HCT116 (cell line): ENCODE measurements at regions not wholly inside any gene's neighbourhood (a gene's known extent, or its start where the extent isn't known, plus 50 kb on each side); places are given as distances from the start of the nearest gene placed in this dataset.

Experiments used
- ATAC-seq: fragments of 200-7000 bp; cut with Tn5 transposase; 2 replicates; pipeline ENCODE4 v1.9.1; 2020; ENCODE audit warnings: mild to moderate bottlenecking, moderate library complexity
- BruUV-seq: library from RNA; stranded (reverse); fragments of 400-500 nt; replicated peaks from 2 replicates; lab custom pipeline; 2021; lab: Mats Ljungman, UMichigan
- CTCF ChIA-PET: fragments of 300-600 bp; sonication (Branson Sonifier 250); formaldehyde crosslinking; loops from one replicate; lab custom pipeline; 2021; ENCODE audit warnings: antibody characterized with exemption; lab: Charles Lee
- POLR2A ChIA-PET: fragments of 300-600, 350-600 bp; sonication (Branson Sonifier 250); formaldehyde crosslinking; loops from one replicate; lab custom pipeline; 2021; ENCODE audit warnings: antibody characterized with exemption; lab: Charles Lee
- RAD21 ChIA-PET, 2 experiments: fragments of 300-600 bp; sonication (Branson Sonifier 250); formaldehyde crosslinking; loops; one replicate each; lab custom pipeline; 2023; ENCODE audit warnings: low total read pairs in 2 of 2; ENCODE audit not compliant: uncharacterized antibody in 2 of 2, unreplicated experiment in 2 of 2, low non-redundant PET in 1 of 2; lab: Charles Lee
- DNase-seq: peaks from one replicate; pipeline ENCODE4 v3.0.0-alpha.2; 2010; ENCODE audit warnings: low read depth, low spot score
- H2AFZ ChIP-seq: fragments of 200-600 bp; shearing (Covaris generic), sonication (generic); 2 replicates; pipeline ENCODE4 v1.6.1; 2017; ENCODE audit warnings: low read depth, mixed run types, mixed read lengths, antibody characterized with exemption, low read length; ENCODE audit not compliant: poor library complexity, severe bottlenecking
- H3K27ac ChIP-seq: 2 replicates; pipeline ENCODE4 v1.5.1; 2012; ENCODE audit warnings: low read depth, low read length
- H3K27me3 ChIP-seq: fragments of 200-600 bp; sonication (generic); 2 replicates; pipeline ENCODE4 v1.6.1; 2016; ENCODE audit warnings: mixed run types, low read length, mixed read lengths; ENCODE audit not compliant: insufficient read depth
- H3K36me3 ChIP-seq, 2 experiments: fragments of 200-500 bp in 1 of 2; fragments of 200-600 bp in 1 of 2; sonication (Bioruptor generic) in 1 of 2; sonication (generic) in 1 of 2; 2 replicates each; pipeline versions ENCODE4 v1.5.1 to v1.6.1; 2014 to 2016; ENCODE audit warnings: low read length in 2 of 2, inconsistent platforms in 1 of 2, mixed read lengths in 1 of 2, mixed run types in 1 of 2; ENCODE audit not compliant: insufficient read depth in 2 of 2, control insufficient read depth in 1 of 2
- H3K4me1 ChIP-seq, 2 experiments: fragments of 200-600 bp in 1 of 2; sonication (generic) in 1 of 2; 2 replicates each; pipeline versions ENCODE4 v1.5.1 to v1.6.1; 2012 to 2017; ENCODE audit warnings: low read length in 2 of 2, inconsistent platforms in 1 of 2, mild to moderate bottlenecking in 1 of 2, mixed read lengths in 1 of 2, mixed run types in 1 of 2, moderate library complexity in 1 of 2; ENCODE audit not compliant: insufficient read depth in 2 of 2, control insufficient read depth in 1 of 2
- H3K4me2 ChIP-seq: fragments of 200-600 bp; sonication (generic); 2 replicates; pipeline ENCODE4 v1.6.1; 2017; ENCODE audit warnings: mixed run types, low read length, mixed read lengths
- H3K4me3 ChIP-seq, 2 experiments: fragments of 200-600 bp in 1 of 2; sonication (generic) in 1 of 2; replicated peaks in 1 of 2; 2 replicates each; pipeline ENCODE4 v1.5.1; 2011 to 2016; ENCODE audit warnings: low read length in 2 of 2, control low read depth in 1 of 2, low read depth in 1 of 2, mild to moderate bottlenecking in 1 of 2, mixed read lengths in 1 of 2, mixed run types in 1 of 2
- H3K79me2 ChIP-seq: fragments of 200-600 bp; sonication (generic); 2 replicates; pipeline ENCODE4 v1.6.1; 2017; ENCODE audit warnings: mild to moderate bottlenecking, mixed run types, low read length, moderate library complexity, mixed read lengths; ENCODE audit not compliant: insufficient read depth
- H3K9ac ChIP-seq: fragments of 200-600 bp; sonication (generic); 2 replicates; pipeline ENCODE4 v1.6.1; 2016; ENCODE audit warnings: low read length, mixed read lengths
- H3K9me2 ChIP-seq: fragments of 200-600 bp; sonication (generic), shearing (Covaris generic); 2 replicates; pipeline ENCODE4 v1.6.1; 2017; ENCODE audit warnings: mixed run types, mild to moderate bottlenecking, moderate library complexity; ENCODE audit not compliant: insufficient read depth
- H3K9me3 ChIP-seq, 2 experiments: fragments of 200-500 bp in 1 of 2; fragments of 200-600 bp in 1 of 2; sonication (Bioruptor generic) in 1 of 2; sonication (generic) in 1 of 2; 2 replicates each; pipeline ENCODE4 v1.6.1; 2014 to 2017; ENCODE audit warnings: low read length in 2 of 2, mixed read lengths in 2 of 2, inconsistent platforms in 1 of 2, low read depth in 1 of 2, mild to moderate bottlenecking in 1 of 2, mixed run types in 1 of 2, moderate library complexity in 1 of 2; ENCODE audit not compliant: control insufficient read depth in 1 of 2, insufficient read depth in 1 of 2
- H4K20me1 ChIP-seq: fragments of 200-600 bp; sonication (generic), shearing (Covaris generic); 2 replicates; pipeline ENCODE4 v1.6.1; 2017; ENCODE audit warnings: mixed run types, mild to moderate bottlenecking, moderate library complexity; ENCODE audit not compliant: insufficient read depth
- CBX3 ChIP-seq: IDR thresholded peaks from 2 replicates; pipeline ENCODE4 v1.6.1; 2012; ENCODE audit warnings: low read depth
- EGR1 ChIP-seq: IDR thresholded peaks from 2 replicates; pipeline ENCODE4 v1.6.1; 2012; ENCODE audit warnings: low read depth
- EZH2 ChIP-seq: fragments of 200-600 bp; sonication (generic); IDR thresholded peaks from 2 replicates; pipeline ENCODE4 v1.6.1; 2017; ENCODE audit warnings: antibody characterized with exemption, mixed run types
- EZH2phosphoT487 ChIP-seq: fragments of 200-600 bp; IDR thresholded peaks from 2 replicates; pipeline ENCODE4 v1.6.1; 2018; ENCODE audit warnings: antibody characterized with exemption, borderline replicate concordance
- POLR2A ChIP-seq: IDR thresholded peaks from 2 replicates; pipeline ENCODE4 v1.7.0; 2011; ENCODE audit warnings: borderline replicate concordance; ENCODE audit not compliant: insufficient read depth, insufficient read length; ENCODE audit errors: extremely low read depth
- POLR2AphosphoS5 ChIP-seq: IDR thresholded peaks from 2 replicates; pipeline ENCODE4 v1.6.1; 2011; ENCODE audit warnings: mild to moderate bottlenecking, low read depth, low read length, moderate library complexity
- SRF ChIP-seq: IDR thresholded peaks from 2 replicates; pipeline ENCODE4 v1.6.1; 2012; ENCODE audit warnings: low read depth
- YY1 ChIP-seq: IDR thresholded peaks from 2 replicates; pipeline ENCODE4 v1.6.1; 2011; ENCODE audit warnings: low read length, low read depth, moderate library complexity, mild to moderate bottlenecking; ENCODE audit not compliant: insufficient replicate concordance; ENCODE audit errors: extremely low read depth
- ZFX ChIP-seq: fragments of 450-650 bp; IDR thresholded peaks from 2 replicates; pipeline ENCODE4 v1.6.1; 2017
- ZNF274 ChIP-seq: fragments of 200-500 bp; sonication (Bioruptor generic); IDR thresholded peaks from 2 replicates; pipeline ENCODE4 v1.6.1; 2014; ENCODE audit warnings: mild to moderate bottlenecking, low read depth, low read length, inconsistent platforms
- intact Hi-C: fragments of 100-400 bp; cut with micrococcal nuclease; formaldehyde crosslinking; loops from 2 replicates; pipeline ENCODE4 v1.10.0; 2022
- TF ChIP-seq, protein P1 (sequence below): IDR thresholded peaks from 2 replicates; pipeline ENCODE4 v1.6.1; 2012
- TF ChIP-seq, protein P2 (sequence below): IDR thresholded peaks from 2 replicates; pipeline ENCODE4 v1.6.1; 2011; ENCODE audit warnings: mild to moderate bottlenecking, low read length, moderate library complexity; ENCODE audit not compliant: insufficient replicate concordance; ENCODE audit errors: extremely low read depth
- TF ChIP-seq, protein P3 (sequence below): IDR thresholded peaks from 2 replicates; pipeline ENCODE4 v1.6.1; 2012
- TF ChIP-seq, protein P4 (sequence below), 3 experiments: fragments of 200-600 bp in 1 of 3; sonication (generic) in 1 of 3; IDR thresholded peaks in 2 of 3; conservative IDR thresholded peaks in 1 of 3; 2 replicates each; pipeline ENCODE4 v1.5.1; 2012 to 2017; ENCODE audit warnings: low read depth in 2 of 3, low read length in 2 of 3, antibody characterized with exemption in 1 of 3, borderline replicate concordance in 1 of 3, control low read depth in 1 of 3, mild to moderate bottlenecking in 1 of 3, mixed read lengths in 1 of 3, mixed run types in 1 of 3, moderate library complexity in 1 of 3; ENCODE audit not compliant: insufficient read depth in 1 of 3
- TF ChIP-seq, protein P5 (sequence below): IDR thresholded peaks from 2 replicates; pipeline ENCODE4 v1.6.1; 2012; ENCODE audit warnings: low read depth

DNA sequence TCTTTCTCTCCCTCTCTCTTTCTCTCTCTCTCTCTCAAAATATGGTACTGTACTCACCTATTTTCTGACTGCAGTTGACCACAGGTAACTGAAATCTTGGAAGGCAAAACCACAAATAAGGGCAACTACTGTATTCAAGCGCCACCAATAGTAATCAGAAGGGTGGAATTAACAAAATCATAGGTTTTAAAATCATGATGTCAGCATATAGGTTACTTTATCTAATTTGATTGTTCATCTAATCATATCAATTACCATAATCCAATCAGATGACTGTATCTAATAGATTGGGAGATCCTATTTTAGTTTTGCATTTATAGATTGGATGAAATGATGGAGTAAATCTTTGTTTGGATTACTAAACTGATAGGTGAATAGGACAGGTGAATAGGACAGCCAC, 155.8 kb upstream of the KITLG start:
- no peaks in the 10 kb centered on the region for H4K20me1 ChIP-seq
- H3K79me2 ChIP-seq, result no peaks in the 10 kb centered on the region
- TF ChIP-seq, protein P1, sequence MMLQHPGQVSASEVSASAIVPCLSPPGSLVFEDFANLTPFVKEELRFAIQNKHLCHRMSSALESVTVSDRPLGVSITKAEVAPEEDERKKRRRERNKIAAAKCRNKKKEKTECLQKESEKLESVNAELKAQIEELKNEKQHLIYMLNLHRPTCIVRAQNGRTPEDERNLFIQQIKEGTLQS, result no peak
- TF ChIP-seq EGR1 (no peak), SRF (no peak), YY1 (no peak), EZH2 (no peak), CBX3 (no peak), ZFX (no peak), ZNF274 (no peak), POLR2A (no peak), POLR2AphosphoS5 (no peak), EZH2phosphoT487 (no peak)
- TF ChIP-seq, protein P2, sequence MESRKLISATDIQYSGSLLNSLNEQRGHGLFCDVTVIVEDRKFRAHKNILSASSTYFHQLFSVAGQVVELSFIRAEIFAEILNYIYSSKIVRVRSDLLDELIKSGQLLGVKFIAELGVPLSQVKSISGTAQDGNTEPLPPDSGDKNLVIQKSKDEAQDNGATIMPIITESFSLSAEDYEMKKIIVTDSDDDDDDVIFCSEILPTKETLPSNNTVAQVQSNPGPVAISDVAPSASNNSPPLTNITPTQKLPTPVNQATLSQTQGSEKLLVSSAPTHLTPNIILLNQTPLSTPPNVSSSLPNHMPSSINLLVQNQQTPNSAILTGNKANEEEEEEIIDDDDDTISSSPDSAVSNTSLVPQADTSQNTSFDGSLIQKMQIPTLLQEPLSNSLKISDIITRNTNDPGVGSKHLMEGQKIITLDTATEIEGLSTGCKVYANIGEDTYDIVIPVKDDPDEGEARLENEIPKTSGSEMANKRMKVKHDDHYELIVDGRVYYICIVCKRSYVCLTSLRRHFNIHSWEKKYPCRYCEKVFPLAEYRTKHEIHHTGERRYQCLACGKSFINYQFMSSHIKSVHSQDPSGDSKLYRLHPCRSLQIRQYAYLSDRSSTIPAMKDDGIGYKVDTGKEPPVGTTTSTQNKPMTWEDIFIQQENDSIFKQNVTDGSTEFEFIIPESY, result no peak
- TF ChIP-seq, protein P3, sequence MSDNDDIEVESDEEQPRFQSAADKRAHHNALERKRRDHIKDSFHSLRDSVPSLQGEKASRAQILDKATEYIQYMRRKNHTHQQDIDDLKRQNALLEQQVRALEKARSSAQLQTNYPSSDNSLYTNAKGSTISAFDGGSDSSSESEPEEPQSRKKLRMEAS, result no peak
- TF ChIP-seq, protein P4, sequence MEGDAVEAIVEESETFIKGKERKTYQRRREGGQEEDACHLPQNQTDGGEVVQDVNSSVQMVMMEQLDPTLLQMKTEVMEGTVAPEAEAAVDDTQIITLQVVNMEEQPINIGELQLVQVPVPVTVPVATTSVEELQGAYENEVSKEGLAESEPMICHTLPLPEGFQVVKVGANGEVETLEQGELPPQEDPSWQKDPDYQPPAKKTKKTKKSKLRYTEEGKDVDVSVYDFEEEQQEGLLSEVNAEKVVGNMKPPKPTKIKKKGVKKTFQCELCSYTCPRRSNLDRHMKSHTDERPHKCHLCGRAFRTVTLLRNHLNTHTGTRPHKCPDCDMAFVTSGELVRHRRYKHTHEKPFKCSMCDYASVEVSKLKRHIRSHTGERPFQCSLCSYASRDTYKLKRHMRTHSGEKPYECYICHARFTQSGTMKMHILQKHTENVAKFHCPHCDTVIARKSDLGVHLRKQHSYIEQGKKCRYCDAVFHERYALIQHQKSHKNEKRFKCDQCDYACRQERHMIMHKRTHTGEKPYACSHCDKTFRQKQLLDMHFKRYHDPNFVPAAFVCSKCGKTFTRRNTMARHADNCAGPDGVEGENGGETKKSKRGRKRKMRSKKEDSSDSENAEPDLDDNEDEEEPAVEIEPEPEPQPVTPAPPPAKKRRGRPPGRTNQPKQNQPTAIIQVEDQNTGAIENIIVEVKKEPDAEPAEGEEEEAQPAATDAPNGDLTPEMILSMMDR (IDR thresholded peaks at IDR 0.05 in 2 of 3, conservative IDR thresholded peaks at IDR 0.05 in 1 of 3; ENCODE audit: borderline replicate concordance in 1 of 3, insufficient read depth in 1 of 3, low read depth in 2 of 3, low read length in 2 of 3), result no peak
- TF ChIP-seq, protein P5, sequence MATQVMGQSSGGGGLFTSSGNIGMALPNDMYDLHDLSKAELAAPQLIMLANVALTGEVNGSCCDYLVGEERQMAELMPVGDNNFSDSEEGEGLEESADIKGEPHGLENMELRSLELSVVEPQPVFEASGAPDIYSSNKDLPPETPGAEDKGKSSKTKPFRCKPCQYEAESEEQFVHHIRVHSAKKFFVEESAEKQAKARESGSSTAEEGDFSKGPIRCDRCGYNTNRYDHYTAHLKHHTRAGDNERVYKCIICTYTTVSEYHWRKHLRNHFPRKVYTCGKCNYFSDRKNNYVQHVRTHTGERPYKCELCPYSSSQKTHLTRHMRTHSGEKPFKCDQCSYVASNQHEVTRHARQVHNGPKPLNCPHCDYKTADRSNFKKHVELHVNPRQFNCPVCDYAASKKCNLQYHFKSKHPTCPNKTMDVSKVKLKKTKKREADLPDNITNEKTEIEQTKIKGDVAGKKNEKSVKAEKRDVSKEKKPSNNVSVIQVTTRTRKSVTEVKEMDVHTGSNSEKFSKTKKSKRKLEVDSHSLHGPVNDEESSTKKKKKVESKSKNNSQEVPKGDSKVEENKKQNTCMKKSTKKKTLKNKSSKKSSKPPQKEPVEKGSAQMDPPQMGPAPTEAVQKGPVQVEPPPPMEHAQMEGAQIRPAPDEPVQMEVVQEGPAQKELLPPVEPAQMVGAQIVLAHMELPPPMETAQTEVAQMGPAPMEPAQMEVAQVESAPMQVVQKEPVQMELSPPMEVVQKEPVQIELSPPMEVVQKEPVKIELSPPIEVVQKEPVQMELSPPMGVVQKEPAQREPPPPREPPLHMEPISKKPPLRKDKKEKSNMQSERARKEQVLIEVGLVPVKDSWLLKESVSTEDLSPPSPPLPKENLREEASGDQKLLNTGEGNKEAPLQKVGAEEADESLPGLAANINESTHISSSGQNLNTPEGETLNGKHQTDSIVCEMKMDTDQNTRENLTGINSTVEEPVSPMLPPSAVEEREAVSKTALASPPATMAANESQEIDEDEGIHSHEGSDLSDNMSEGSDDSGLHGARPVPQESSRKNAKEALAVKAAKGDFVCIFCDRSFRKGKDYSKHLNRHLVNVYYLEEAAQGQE, result no peak
- H3K27ac ChIP-seq, result no peak overlapping the region
- H3K9ac ChIP-seq, result no peak overlapping the region
- RAD21 ChIA-PET, result no interaction called here
- no peak overlapping the region for H3K4me2 ChIP-seq
- no peaks in the 10 kb centered on the region for H3K27me3 ChIP-seq
- no peaks in the 10 kb centered on the region for H3K4me1 ChIP-seq
- ATAC-seq (no peak), DNase-seq (no peak)
- intact Hi-C loops, result no loop called here
- H3K9me3 ChIP-seq, result no peaks in the 10 kb centered on the region
- H3K36me3 ChIP-seq, result no peaks in the 10 kb centered on the region
- no TSS peak for BruUV-seq
- H3K4me3 ChIP-seq, result no peak overlapping the region
- H3K9me2 ChIP-seq, result no peaks in the 10 kb centered on the region
- CTCF ChIA-PET, result no interaction called here
- POLR2A ChIA-PET, result no interaction called here
- H2AFZ ChIP-seq, result no peak overlapping the region
